Astrocyte (in vitro differentiated cells and primary cell): ENCODE measurements at regions not wholly inside any gene's neighbourhood (a gene's known extent, or its start where the extent isn't known, plus 50 kb on each side); places are given as distances from the start of the nearest gene placed in this dataset.

ENCODE experiments used
- DNase-seq: peaks from one replicate; pipeline ENCODE4 v3.0.0-alpha.2; 2010; ENCODE audit warnings: low read depth
- FAIRE-seq: peaks from 2 replicates; lab custom pipeline; 2011; peaks lifted over from hg19 to GRCh38; lab: Jason Lieb, UNC
- H2AFZ ChIP-seq: 2 replicates; pipeline ENCODE4 v1.6.0; 2012; ENCODE audit warnings: low read depth, low read length, inconsistent platforms
- H3K27ac ChIP-seq: 2 replicates; pipeline ENCODE4 v1.5.1; 2011; ENCODE audit warnings: low read depth, low read length, inconsistent platforms
- H3K27me3 ChIP-seq: 2 replicates; pipeline ENCODE4 v1.6.0; 2011; ENCODE audit warnings: low read length, inconsistent platforms; ENCODE audit not compliant: insufficient read depth
- H3K36me3 ChIP-seq: 2 replicates; pipeline ENCODE4 v1.5.1; 2011; ENCODE audit warnings: low read length, inconsistent platforms; ENCODE audit not compliant: insufficient read depth
- H3K4me1 ChIP-seq: 2 replicates; pipeline ENCODE4 v1.5.1; 2011; ENCODE audit warnings: low read length, inconsistent platforms; ENCODE audit not compliant: insufficient read depth
- H3K4me2 ChIP-seq: 2 replicates; pipeline ENCODE4 v1.6.0; 2012; ENCODE audit warnings: low read length, inconsistent platforms
- H3K4me3 ChIP-seq: 2 replicates; pipeline ENCODE4 v1.5.1; 2011; ENCODE audit warnings: low read depth, mild to moderate bottlenecking, low read length, inconsistent platforms; ENCODE audit not compliant: insufficient read depth
- H3K79me2 ChIP-seq: 2 replicates; pipeline ENCODE4 v1.6.0; 2012; ENCODE audit warnings: mild to moderate bottlenecking, low read length, inconsistent platforms; ENCODE audit not compliant: insufficient read depth
- H3K9ac ChIP-seq: 2 replicates; pipeline ENCODE4 v1.6.0; 2012; ENCODE audit warnings: mild to moderate bottlenecking, low read length, inconsistent platforms
- H3K9me3 ChIP-seq: 2 replicates; pipeline ENCODE4 v1.5.1; 2012; ENCODE audit warnings: low read depth, mild to moderate bottlenecking, low read length, inconsistent platforms; ENCODE audit not compliant: insufficient read depth
- H4K20me1 ChIP-seq: 2 replicates; pipeline ENCODE4 v1.6.0; 2012; ENCODE audit warnings: low read length, inconsistent platforms; ENCODE audit not compliant: insufficient read depth
- H3K27ac Mint-ChIP-seq: one replicate; pipeline ENCODE4 v1.8.0; 2021; ENCODE audit warnings: mild to moderate bottlenecking, mixed read lengths; ENCODE audit not compliant: unreplicated experiment
- H3K27me3 Mint-ChIP-seq: one replicate; pipeline ENCODE4 v1.8.0; 2021; ENCODE audit warnings: low read depth, mixed read lengths; ENCODE audit not compliant: unreplicated experiment
- H3K36me3 Mint-ChIP-seq: one replicate; pipeline ENCODE4 v1.8.0; 2021; ENCODE audit warnings: low read depth, mixed read lengths; ENCODE audit not compliant: unreplicated experiment
- H3K4me1 Mint-ChIP-seq: one replicate; pipeline ENCODE4 v1.8.0; 2021; ENCODE audit warnings: low read depth, mixed read lengths; ENCODE audit not compliant: unreplicated experiment
- H3K4me3 Mint-ChIP-seq: one replicate; pipeline ENCODE4 v1.8.0; 2021; ENCODE audit warnings: mild to moderate bottlenecking, moderate library complexity, mixed read lengths; ENCODE audit not compliant: unreplicated experiment
- H3K9me3 Mint-ChIP-seq: one replicate; pipeline ENCODE4 v1.8.0; 2021; ENCODE audit warnings: mild to moderate bottlenecking, mixed read lengths; ENCODE audit not compliant: unreplicated experiment
- EZH2 ChIP-seq: IDR thresholded peaks from 2 replicates; pipeline ENCODE4 v1.6.1; 2012; ENCODE audit warnings: mild to moderate bottlenecking, low read length, inconsistent platforms; ENCODE audit not compliant: insufficient read depth
- TF ChIP-seq, protein P1 (sequence below): IDR thresholded peaks from 2 replicates; pipeline ENCODE4 v1.5.1; 2011; ENCODE audit warnings: low read depth, mild to moderate bottlenecking, inconsistent platforms, low read length, moderate library complexity; ENCODE audit not compliant: insufficient read depth

DNA sequence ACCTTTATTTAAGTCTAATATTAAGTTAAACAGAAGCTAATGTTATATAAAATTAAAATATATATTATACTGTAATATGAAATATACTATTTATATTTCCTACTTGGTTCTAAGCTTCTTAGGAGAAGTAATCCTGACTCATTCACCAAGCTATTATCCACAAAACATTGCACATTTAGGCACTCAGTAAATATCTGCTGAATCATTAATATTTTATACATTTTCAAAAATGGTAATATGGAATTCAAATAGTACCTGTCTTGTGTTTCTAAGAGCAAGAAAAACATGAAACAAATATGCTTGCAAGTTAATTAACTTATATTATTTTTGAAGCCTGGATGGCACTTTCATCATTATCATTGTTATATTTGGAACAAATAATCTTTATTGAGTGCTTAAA lies 153.0 kb upstream of the CNTN4 start:
- Histone ChIP-seq H3K4me3 (no peak overlapping the region), H3K36me3 (no peaks in the 10 kb centered on the region), H3K4me1 (no peaks in the 10 kb centered on the region), H3K79me2 (no peaks in the 10 kb centered on the region), H3K9me3 (no peaks in the 10 kb centered on the region), H3K27me3 (no peaks in the 10 kb centered on the region), H3K27ac (no peak overlapping the region), H4K20me1 (no peaks in the 10 kb centered on the region), H3K9ac (no peak overlapping the region), H3K4me2 (no peak overlapping the region), H2AFZ (no peak overlapping the region)
- Mint-ChIP-seq H3K4me3 (no peak overlapping the region), H3K27ac (no peak overlapping the region), H3K4me1 (no peaks in the 10 kb centered on the region), H3K9me3 (peaks cover 8% of the 10 kb centered on the region), H3K36me3 (no peaks in the 10 kb centered on the region), H3K27me3 (no peaks in the 10 kb centered on the region)
- DNase-seq (no peak), FAIRE-seq (no peak)
- TF ChIP-seq, protein P1, sequence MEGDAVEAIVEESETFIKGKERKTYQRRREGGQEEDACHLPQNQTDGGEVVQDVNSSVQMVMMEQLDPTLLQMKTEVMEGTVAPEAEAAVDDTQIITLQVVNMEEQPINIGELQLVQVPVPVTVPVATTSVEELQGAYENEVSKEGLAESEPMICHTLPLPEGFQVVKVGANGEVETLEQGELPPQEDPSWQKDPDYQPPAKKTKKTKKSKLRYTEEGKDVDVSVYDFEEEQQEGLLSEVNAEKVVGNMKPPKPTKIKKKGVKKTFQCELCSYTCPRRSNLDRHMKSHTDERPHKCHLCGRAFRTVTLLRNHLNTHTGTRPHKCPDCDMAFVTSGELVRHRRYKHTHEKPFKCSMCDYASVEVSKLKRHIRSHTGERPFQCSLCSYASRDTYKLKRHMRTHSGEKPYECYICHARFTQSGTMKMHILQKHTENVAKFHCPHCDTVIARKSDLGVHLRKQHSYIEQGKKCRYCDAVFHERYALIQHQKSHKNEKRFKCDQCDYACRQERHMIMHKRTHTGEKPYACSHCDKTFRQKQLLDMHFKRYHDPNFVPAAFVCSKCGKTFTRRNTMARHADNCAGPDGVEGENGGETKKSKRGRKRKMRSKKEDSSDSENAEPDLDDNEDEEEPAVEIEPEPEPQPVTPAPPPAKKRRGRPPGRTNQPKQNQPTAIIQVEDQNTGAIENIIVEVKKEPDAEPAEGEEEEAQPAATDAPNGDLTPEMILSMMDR = no peak
- no peak for TF ChIP-seq EZH2

DNA sequence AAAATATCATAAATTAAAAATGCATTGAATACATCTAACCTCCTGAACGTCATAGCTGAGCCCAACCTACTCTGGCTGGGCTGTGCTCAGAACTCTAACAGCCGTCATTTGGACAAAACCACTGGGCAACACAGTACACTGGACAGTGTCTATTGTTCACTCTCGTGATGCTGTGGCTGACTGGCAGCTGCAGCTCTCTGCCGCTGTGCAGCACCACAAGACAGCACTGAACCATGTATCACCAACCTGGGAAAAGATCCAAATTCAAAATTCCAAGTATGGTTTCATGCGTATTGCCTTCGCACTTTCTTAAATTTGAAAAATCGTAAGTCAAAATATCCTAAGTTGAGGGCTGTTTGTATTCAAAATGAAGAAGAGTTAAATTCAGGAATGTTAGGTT lies 145.1 kb upstream of the CNTN4 start:
- DNase-seq (no peak), FAIRE-seq (no peak)
- no peaks in the 10 kb centered on the region for H3K36me3 Mint-ChIP-seq

DNA sequence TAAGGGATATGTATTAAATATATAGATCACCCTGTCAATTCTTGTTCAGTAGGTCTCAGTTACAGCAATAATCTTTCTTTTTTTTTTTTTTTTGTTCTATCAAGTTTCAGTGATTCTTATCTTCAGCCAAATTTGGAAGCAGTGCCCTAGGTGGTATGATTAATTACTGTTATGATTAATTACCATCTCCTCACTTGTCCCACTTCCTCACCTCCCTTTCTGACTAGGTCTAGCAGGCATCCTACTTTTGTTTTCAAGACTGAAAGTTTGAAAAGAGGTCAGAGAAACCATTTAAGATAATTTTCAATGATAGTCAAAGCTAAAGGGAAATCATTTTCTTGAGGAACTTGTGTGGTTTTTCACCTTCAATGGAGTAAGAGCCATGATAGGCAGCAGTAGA lies 144.0 kb upstream of the CNTN4 start:
- H3K27me3 Mint-ChIP-seq = no peaks in the 10 kb centered on the region

More for the DNA sequence above, 145.1 kb upstream of the CNTN4 start:
- no peak overlapping the region for H2AFZ ChIP-seq
- Mint-ChIP-seq H3K4me1 (no peaks in the 10 kb centered on the region), H3K27me3 (no peaks in the 10 kb centered on the region), H3K9me3 (peaks cover under 1% of the 10 kb centered on the region), H3K27ac (no peak overlapping the region), H3K4me3 (no peak overlapping the region)
- H3K79me2 ChIP-seq = no peaks in the 10 kb centered on the region
- no peaks in the 10 kb centered on the region for H3K27me3 ChIP-seq
- no peaks in the 10 kb centered on the region for H3K9me3 ChIP-seq
- no peaks in the 10 kb centered on the region for H3K36me3 ChIP-seq
- H3K4me3 ChIP-seq = no peak overlapping the region
- TF ChIP-seq, protein P1 = no peak
- no peak for TF ChIP-seq EZH2
- H3K27ac ChIP-seq = no peak overlapping the region
- no peaks in the 10 kb centered on the region for H3K4me1 ChIP-seq
- H3K4me2 ChIP-seq = no peak overlapping the region
- H3K9ac ChIP-seq = no peak overlapping the region
- H4K20me1 ChIP-seq = no peaks in the 10 kb centered on the region

More for the DNA sequence above, 144.0 kb upstream of the CNTN4 start:
- H3K4me1 Mint-ChIP-seq = no peaks in the 10 kb centered on the region
- Histone ChIP-seq H3K4me3 (no peak overlapping the region), H3K36me3 (no peaks in the 10 kb centered on the region), H3K4me2 (no peak overlapping the region), H3K9me3 (no peaks in the 10 kb centered on the region), H3K4me1 (no peaks in the 10 kb centered on the region), H3K27me3 (no peaks in the 10 kb centered on the region), H3K9ac (no peak overlapping the region), H2AFZ (no peak overlapping the region), H4K20me1 (no peaks in the 10 kb centered on the region), H3K79me2 (no peaks in the 10 kb centered on the region), H3K27ac (no peak overlapping the region)
- no peak overlapping the region for H3K27ac Mint-ChIP-seq
- TF ChIP-seq, protein P1 = no peak
- no peak for TF ChIP-seq EZH2
- FAIRE-seq (no peak), DNase-seq (no peak)
- no peaks in the 10 kb centered on the region for H3K36me3 Mint-ChIP-seq
- H3K4me3 Mint-ChIP-seq = no peak overlapping the region
- H3K9me3 Mint-ChIP-seq = no peaks in the 10 kb centered on the region
